ENCODE measurements at regions not wholly inside any gene's neighbourhood (a gene's known extent, or its start where the extent isn't known, plus 50 kb on each side); places are given as distances from the start of the nearest gene placed in this dataset.
"Not testable (repeated sequence)": the region's sequence is repeated elsewhere in the genome, so short reads cannot be mapped to it uniquely, and the experiment has no call there.

DNA sequence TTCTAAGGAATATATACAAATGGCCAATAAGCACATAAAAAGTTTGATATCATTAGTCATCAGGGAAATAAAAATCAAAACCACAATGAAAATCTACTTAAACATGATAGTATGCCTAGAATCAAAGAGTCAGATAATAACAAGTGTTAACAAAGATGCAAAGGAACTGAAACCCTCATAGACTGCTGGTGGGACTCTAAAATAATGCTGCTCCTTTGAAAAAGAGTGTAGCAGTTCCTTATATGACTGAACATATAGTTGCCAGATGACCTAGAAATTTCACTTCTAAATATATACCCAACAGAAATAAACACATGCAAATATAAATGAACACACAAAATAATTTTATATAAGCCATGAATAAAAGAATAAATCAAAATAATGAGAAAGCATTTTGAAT is 205.1 kb upstream of the CTSO start:
- FAIRE-seq: no peak

- no peak for FAIRE-seq
These were observed 201.3 kb upstream of the CTSO start for GRCh38 chr4:156154978-156155377.

DNA sequence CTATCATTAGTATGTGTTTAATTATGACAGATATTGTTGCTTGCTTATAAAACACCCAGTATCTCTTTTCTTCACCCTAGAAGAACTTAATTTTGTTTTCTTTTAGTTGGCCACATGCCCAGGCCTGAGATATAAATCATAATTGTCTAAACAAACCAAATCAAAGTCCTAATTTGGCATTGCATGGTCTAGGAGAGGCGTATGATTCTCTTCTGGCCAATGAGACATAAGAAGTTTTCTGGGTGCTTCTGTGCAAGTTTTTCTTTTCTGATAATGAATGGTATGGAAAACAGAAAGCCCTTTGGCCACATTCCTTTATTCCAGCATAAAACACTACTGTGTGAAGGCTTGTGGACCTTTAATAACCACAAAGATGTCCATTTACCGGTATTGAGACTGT is 192.9 kb upstream of the CTSO start:
- FAIRE-seq: no peak

DNA sequence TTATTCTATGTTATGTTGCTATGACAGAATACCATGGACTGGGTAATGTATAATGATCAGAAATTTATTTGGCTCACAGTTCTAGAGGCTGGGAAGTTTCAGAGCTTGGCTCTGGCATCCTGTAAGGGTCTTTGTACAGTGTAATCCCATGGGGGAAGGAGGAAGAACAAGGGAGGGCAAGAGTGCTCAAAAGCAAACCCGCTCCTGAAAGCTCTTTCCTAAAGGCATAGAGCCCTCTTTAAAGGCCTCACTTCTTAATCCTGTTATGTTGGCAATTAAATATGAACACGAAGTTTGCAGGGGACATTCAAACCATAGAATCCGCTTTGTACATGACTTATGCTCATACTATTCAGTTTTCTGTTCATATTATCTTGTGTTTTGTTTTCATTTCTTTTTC is 191.3 kb upstream of the CTSO start:
- no peak for FAIRE-seq

DNA sequence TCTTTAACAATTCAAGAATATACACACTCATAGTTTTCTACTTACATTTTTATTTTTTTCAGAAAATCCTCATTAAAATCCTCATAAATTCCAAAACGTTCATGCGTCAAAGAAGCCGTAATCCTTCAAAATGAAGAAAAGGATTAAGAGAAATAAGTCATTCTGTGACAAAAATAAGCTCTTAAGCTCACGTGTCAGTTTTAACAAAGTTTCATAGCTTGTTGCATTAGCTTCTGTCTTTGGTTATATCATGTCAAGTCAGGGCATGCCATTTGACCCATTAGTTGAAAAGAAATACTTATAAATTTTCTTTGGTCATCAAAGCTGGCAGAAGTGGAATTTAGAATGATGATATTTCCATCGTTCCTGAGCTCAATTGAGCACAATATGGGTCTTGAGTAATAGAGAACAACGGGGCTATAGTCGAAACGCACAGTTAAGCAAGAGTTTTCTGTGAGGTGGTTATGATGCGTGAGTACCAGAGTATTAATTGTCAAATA is 185.2 kb upstream of the CTSO start:
- FAIRE-seq: no peak

- no peak for FAIRE-seq
These were observed 184.2 kb upstream of the CTSO start for GRCh38 chr4:156137679-156138473.

GRCh38 chr4:156132196-156132595 is 178.5 kb upstream of the CTSO start:
- FAIRE-seq: no peak

DNA sequence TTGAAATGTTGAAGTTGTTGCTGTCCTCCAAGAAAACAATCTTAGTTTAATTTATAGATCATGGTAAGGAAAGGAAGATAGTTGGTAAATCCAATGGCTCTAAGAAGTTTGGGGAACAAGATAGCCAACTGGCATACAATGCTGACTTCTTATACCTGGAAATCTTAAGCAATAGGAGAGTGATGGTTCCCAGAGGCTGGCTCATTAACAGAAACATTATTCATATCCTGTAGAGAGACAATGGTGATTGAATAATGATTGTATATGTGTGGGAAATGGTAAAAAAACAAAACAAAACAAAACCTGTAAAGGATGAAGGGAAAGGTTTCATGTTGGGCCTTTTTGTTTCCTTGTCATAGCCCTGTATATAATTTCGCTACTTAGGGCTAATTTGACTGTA is 174.9 kb upstream of the CTSO start:
- FAIRE-seq: no peak

- FAIRE-seq: no peak
These were observed 165.0 kb upstream of the CTSO start for GRCh38 chr4:156118507-156119220.

DNA sequence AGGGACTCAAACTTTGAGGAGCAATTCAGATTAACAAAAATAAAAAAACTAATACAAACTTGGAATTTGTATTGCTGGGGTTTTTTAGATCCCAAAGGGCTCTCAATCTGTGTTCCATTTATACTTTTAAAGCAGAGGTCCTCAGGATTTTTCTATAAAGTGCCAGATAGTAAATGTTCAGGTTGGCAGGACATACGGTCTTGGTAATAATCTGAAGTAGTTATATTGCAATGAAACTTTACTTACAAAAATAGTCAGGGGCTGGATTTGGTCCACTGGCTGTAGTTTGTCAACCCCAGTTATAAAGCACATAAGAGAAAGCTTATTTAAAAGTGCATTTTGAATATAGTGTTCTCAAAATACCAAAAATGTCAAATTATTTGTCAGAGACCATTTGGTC is 164.1 kb upstream of the CTSO start:
- no peak for FAIRE-seq

DNA sequence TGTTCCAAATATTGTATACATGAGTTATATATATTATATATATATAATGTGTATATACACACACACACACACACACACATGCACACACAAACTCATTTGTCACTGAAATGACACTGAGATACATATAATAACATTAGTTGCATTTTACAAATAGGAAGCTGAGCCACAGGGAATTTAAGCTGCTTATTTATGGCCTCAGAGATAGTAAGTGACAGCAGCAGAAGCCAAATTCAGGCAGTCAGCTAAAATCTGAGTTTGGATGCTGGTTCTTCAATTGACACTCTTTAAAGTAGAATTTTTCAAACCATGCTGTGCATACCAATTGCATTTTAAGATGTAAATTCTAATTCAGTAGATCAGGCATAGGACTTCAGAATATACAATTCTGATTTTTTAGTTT is 163.3 kb upstream of the CTSO start:
- no peak for FAIRE-seq

DNA sequence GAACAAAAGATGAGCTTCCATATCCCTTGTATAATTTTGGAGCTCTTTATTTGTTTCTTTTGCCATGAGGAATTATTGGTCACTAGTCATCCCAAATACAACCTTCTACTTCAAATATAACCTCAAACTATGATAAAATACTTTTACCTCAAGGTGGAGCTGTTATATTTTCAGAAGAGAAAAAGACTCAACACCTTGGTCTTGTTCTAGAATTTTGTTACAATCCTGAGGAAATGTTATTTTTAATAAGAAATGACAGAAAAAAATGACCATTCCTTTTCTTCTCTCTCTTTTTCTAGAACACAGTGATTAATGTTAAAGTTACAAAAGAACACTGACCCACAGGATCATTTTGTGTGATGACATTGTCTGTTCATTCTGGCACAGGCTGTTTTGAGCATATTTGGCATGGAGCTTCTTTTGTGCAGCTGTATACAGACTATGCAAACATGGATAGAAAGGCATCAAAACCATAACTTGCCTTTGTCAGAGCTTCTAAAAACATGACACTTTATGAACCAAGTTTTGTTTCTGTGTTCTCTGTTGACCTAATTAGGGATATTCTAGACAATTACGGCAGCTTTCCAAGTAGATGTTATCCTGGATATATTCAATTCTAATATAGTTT is 159.6 kb upstream of the CTSO start:
- FAIRE-seq: no peak

GRCh38 chr4:156111686-156112085 is 158.0 kb upstream of the CTSO start:
- no peak for FAIRE-seq

- no peak for FAIRE-seq
These were observed 156.6 kb upstream of the CTSO start for GRCh38 chr4:156109943-156110900.

GRCh38 chr4:156109087-156109486 is 155.4 kb upstream of the CTSO start:
- not testable (repeated sequence) for FAIRE-seq

DNA sequence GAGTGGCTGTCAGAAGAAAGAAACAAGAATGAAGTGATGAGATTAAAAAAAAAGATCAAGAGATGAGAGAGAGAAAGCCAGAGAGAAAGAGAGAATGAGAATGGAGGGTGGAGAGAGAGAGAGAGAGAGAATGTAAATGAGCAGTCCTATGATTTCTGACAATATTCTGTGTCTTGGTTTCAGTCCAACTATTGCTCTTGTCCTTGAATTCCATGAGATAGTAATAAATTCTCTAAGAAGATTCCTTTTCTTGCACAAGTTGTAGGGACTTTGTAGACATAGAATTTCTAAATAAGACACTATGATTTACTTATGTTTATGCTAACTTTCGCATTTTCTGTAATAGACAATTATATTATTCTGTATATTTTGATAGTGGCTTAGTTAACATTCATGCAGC is 149.6 kb upstream of the CTSO start:
- no peak for FAIRE-seq

GRCh38 chr4:156102411-156102810 is 148.7 kb upstream of the CTSO start:
- FAIRE-seq: no peak

DNA sequence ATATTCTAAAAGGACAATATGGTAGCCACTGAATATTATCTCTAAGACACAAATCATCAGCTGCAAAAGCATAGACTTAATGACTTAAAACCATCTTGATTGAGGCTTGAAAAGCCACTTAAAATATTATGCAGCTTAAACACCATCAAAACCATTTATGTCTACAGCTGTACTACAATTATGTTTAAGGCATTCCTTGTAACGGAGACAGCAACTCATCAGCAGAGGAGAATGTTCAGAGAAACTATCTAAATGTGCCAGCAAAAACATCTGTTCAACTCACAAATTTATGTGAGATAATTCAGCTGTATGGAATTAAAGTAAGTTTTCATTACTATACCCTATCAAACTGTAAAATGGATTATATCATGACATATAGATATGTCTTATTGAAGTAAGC is 147.9 kb upstream of the CTSO start:
- FAIRE-seq: no peak

- no peak for FAIRE-seq
These were observed 147.0 kb upstream of the CTSO start for GRCh38 chr4:156100651-156101050.

GRCh38 chr4:156098805-156099204 is 145.1 kb upstream of the CTSO start:
- FAIRE-seq: no peak

DNA sequence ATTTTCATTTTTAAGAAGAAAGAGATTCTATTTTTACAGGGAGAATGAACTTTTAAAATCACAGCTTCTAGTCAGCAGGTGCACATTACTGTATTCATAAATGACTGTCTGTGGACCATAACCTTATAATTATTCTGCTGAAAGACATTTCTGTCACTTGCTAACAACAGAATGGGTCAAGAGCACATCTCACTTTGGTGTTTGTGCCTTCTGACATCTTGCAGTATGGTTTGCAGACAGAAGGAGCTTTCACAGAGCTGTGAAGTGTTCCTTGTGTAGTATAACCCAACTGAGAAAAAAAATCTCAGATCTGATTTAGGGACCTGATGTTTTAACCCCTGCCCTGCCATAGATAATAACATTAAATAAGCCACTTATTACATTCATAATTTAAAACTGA is 131.4 kb upstream of the CTSO start:
- no peak for FAIRE-seq

DNA sequence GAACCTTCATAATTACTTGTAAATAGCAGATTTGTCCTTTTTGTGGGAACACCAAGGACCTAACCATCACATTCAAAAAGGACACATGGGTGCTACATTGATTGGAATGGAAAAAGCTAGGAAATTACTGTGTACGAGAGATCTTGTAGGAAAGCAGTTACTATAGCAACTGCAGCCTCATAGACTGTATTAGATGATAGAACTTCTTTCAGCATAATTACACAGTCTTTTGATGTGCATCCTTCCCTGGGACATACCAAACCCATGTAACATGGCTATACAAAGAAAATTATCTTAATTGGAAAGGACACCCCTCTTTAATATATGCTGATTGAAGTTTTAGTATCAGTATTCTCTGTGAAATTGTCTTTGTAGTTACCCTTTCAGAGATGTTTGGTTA is 130.7 kb upstream of the CTSO start:
- no peak for FAIRE-seq

GRCh38 chr4:156073976-156074375 is 120.3 kb upstream of the CTSO start:
- no peak for FAIRE-seq
